ENCODE measurements at regions not wholly inside any gene's neighbourhood (a gene's known extent, or its start where the extent isn't known, plus 50 kb on each side); places are given as distances from the start of the nearest gene placed in this dataset.

- TF ChIP-seq POLR2A (IDR thresholded peaks at IDR 0.05; ENCODE audit: low read length) (no peak), GATA1 (IDR thresholded peaks at IDR 0.05; ENCODE audit: low read depth, low read length) (no peak)
Observed at GRCh38 chr7:28269700-28270361, 89.2 kb upstream of the JAZF1 start.

All from erythroblast (primary cell).